Activated T-helper 9 cell treated with anti-CD3 and anti-CD28 coated beads, Interleukin-2, amount 50 U/mL, for 16 hours (primary cell): ENCODE measurements at regions not wholly inside any gene's neighbourhood (a gene's known extent, or its start where the extent isn't known, plus 50 kb on each side); places are given as distances from the start of the nearest gene placed in this dataset.

Source experiments
- DNase-seq: peaks from one replicate; pipeline ENCODE4 v3.0.0-alpha.2; 2020; ENCODE audit warnings: low read depth

GRCh38 chr3:22942981-22943380 is 260.1 kb upstream of the UBE2E2 start:
- DNase-seq = no peak

GRCh38 chr3:22947851-22948250 is 255.3 kb upstream of the UBE2E2 start:
- DNase-seq = no peak

GRCh38 chr3:22951910-22952309 is 251.2 kb upstream of the UBE2E2 start:
- DNase-seq = no peak

GRCh38 chr3:22952860-22953259 is 250.3 kb upstream of the UBE2E2 start:
- no peak for DNase-seq

GRCh38 chr3:22959593-22959992 is 243.5 kb upstream of the UBE2E2 start:
- no peak for DNase-seq

GRCh38 chr3:22960105-22960984 is 242.8 kb upstream of the UBE2E2 start:
- DNase-seq = no peak

- no peak for DNase-seq
Observed at GRCh38 chr3:22962244-22962643, 240.9 kb upstream of the UBE2E2 start.

- no peak for DNase-seq
Observed at GRCh38 chr3:22966349-22966748, 236.8 kb upstream of the UBE2E2 start.

- DNase-seq = no peak
Observed at GRCh38 chr3:22969276-22969675, 233.9 kb upstream of the UBE2E2 start.

GRCh38 chr3:22971497-22971896 is 231.6 kb upstream of the UBE2E2 start:
- DNase-seq = no peak

GRCh38 chr3:22977042-22977441 is 226.1 kb upstream of the UBE2E2 start:
- no peak for DNase-seq

- DNase-seq = no peak
Observed at GRCh38 chr3:22977650-22978289, 225.4 kb upstream of the UBE2E2 start.

GRCh38 chr3:22979581-22979980 is 223.5 kb upstream of the UBE2E2 start:
- DNase-seq = no peak

- no peak for DNase-seq
Observed at GRCh38 chr3:22980346-22980745, 222.8 kb upstream of the UBE2E2 start.

- DNase-seq = no peak
Observed at GRCh38 chr3:22981166-22981565, 222.0 kb upstream of the UBE2E2 start.

- no peak for DNase-seq
Observed at GRCh38 chr3:22981861-22982260, 221.3 kb upstream of the UBE2E2 start.

- no peak for DNase-seq
Observed at GRCh38 chr3:22982981-22983587, 220.0 kb upstream of the UBE2E2 start.

GRCh38 chr3:22986958-22987357 is 216.2 kb upstream of the UBE2E2 start:
- DNase-seq = no peak

GRCh38 chr3:22988566-22988965 is 214.6 kb upstream of the UBE2E2 start:
- DNase-seq = no peak

GRCh38 chr3:22989716-22990115 is 213.4 kb upstream of the UBE2E2 start:
- no peak for DNase-seq

GRCh38 chr3:22990291-22991200 is 212.6 kb upstream of the UBE2E2 start:
- DNase-seq = no peak

GRCh38 chr3:22994781-22995180 is 208.3 kb upstream of the UBE2E2 start:
- no peak for DNase-seq
